Neuronal stem cell (in vitro differentiated cells): ENCODE measurements at regions not wholly inside any gene's neighbourhood (a gene's known extent, or its start where the extent isn't known, plus 50 kb on each side); places are given as distances from the start of the nearest gene placed in this dataset.

Source experiments
- DNase-seq: peaks from one replicate; pipeline ENCODE4 v3.0.0-alpha.2; 2013; ENCODE audit warnings: low spot score
- H2AFZ ChIP-seq: one replicate; pipeline ENCODE4 v1.6.1; 2013; ENCODE audit warnings: mild to moderate bottlenecking, low read length, inconsistent platforms
- H2AK5ac ChIP-seq: 2 replicates; pipeline ENCODE4 v1.6.1; 2013; ENCODE audit warnings: low read depth, mild to moderate bottlenecking, inconsistent platforms, low read length, moderate library complexity, mixed read lengths
- H2BK120ac ChIP-seq: 2 replicates; pipeline ENCODE4 v1.6.1; 2013; ENCODE audit warnings: low read depth, mild to moderate bottlenecking, inconsistent platforms, low read length, moderate library complexity, mixed read lengths
- H2BK12ac ChIP-seq: one replicate; pipeline ENCODE4 v1.6.1; 2013; ENCODE audit warnings: low read length, inconsistent platforms
- H2BK15ac ChIP-seq: 2 replicates; pipeline ENCODE4 v1.6.1; 2013; ENCODE audit warnings: mild to moderate bottlenecking, low read length, inconsistent platforms, mixed read lengths
- H2BK5ac ChIP-seq: one replicate; pipeline ENCODE4 v1.6.1; 2013; ENCODE audit warnings: inconsistent platforms, mild to moderate bottlenecking, low read length, moderate library complexity
- H3K14ac ChIP-seq: one replicate; pipeline ENCODE4 v1.6.1; 2013; ENCODE audit warnings: low read length, inconsistent platforms
- H3K18ac ChIP-seq: 2 replicates; pipeline ENCODE4 v1.6.1; 2013; ENCODE audit warnings: low read length, inconsistent platforms
- H3K23ac ChIP-seq: 2 replicates; pipeline ENCODE4 v1.6.1; 2013; ENCODE audit warnings: low read depth, mild to moderate bottlenecking, mixed read lengths, low read length, inconsistent platforms; ENCODE audit not compliant: poor library complexity
- H3K27ac ChIP-seq: replicated peaks from 3 replicates; pipeline ENCODE4 v1.5.1; 2013; ENCODE audit warnings: low read length, inconsistent platforms
- H3K27me3 ChIP-seq, 3 experiments: 2 replicates each; pipeline ENCODE4 v1.6.1; 2013; ENCODE audit warnings: low read length in 3 of 3, mild to moderate bottlenecking in 2 of 3, inconsistent platforms in 1 of 3, low read depth in 1 of 3, mixed read lengths in 1 of 3, moderate library complexity in 1 of 3; ENCODE audit not compliant: control insufficient read depth in 3 of 3, insufficient read depth in 3 of 3
- H3K36me3 ChIP-seq, 2 donors: replicated peaks in 1 of 2; 2 replicates each; pipeline ENCODE4 v1.6.1; 2013; ENCODE audit warnings: low read length in 2 of 2; ENCODE audit not compliant: control insufficient read depth in 2 of 2, insufficient read depth in 2 of 2
- H3K4ac ChIP-seq: 2 replicates; pipeline ENCODE4 v1.6.1; 2013; ENCODE audit warnings: inconsistent platforms, mild to moderate bottlenecking, low read length, moderate library complexity
- H3K4me1 ChIP-seq, 2 donors: 1 replicate in 1 of 2; 2 replicates in 1 of 2; pipeline ENCODE4 v1.6.1; 2013; ENCODE audit warnings: low read length in 2 of 2, low read depth in 1 of 2; ENCODE audit not compliant: control insufficient read depth in 2 of 2, insufficient read depth in 1 of 2
- H3K4me2 ChIP-seq: one replicate; pipeline ENCODE4 v1.6.1; 2013; ENCODE audit warnings: mild to moderate bottlenecking, low read length, inconsistent platforms; ENCODE audit not compliant: insufficient read depth, poor library complexity, severe bottlenecking
- H3K4me3 ChIP-seq, 2 donors: 2 replicates each; pipeline ENCODE4 v1.5.1; 2013; ENCODE audit warnings: low read length in 2 of 2, mild to moderate bottlenecking in 2 of 2, inconsistent platforms in 1 of 2, moderate library complexity in 1 of 2
- H3K79me1 ChIP-seq: one replicate; pipeline ENCODE4 v1.6.1; 2013; ENCODE audit warnings: low read depth, mild to moderate bottlenecking, inconsistent platforms, low read length, moderate library complexity
- H3K9ac ChIP-seq: one replicate; pipeline ENCODE4 v1.6.1; 2013; ENCODE audit warnings: mild to moderate bottlenecking, low read depth, low read length, inconsistent platforms; ENCODE audit not compliant: poor library complexity
- H3K9me3 ChIP-seq, 2 donors: replicated peaks in 1 of 2; 2 replicates each; pipeline versions ENCODE3 to v1.6.1; 2013; ENCODE audit warnings: low read length in 2 of 2, mild to moderate bottlenecking in 2 of 2, inconsistent platforms in 1 of 2, low read depth in 1 of 2, mixed read lengths in 1 of 2, moderate library complexity in 1 of 2; ENCODE audit not compliant: control insufficient read depth in 2 of 2, insufficient read depth in 1 of 2
- H4K8ac ChIP-seq: one replicate; pipeline ENCODE4 v1.6.1; 2013; ENCODE audit warnings: low read depth, mild to moderate bottlenecking, inconsistent platforms, low read length, moderate library complexity
- H4K91ac ChIP-seq: one replicate; pipeline ENCODE4 v1.6.1; 2013; ENCODE audit warnings: low read length, low read depth, mild to moderate bottlenecking, inconsistent platforms; ENCODE audit not compliant: poor library complexity
- WGBS, 2 donors: extraction: QIAGEN DNeasy Blood & Tissue Kit; methylation state at CpG; one replicate each; pipeline ENCODE4 v1.1.7; 2013; ENCODE audit warnings: missing lambda C conversion rate in 2 of 2, mixed read lengths in 1 of 2; ENCODE audit not compliant: insufficient read length in 2 of 2, insufficient replicate concordance in 1 of 2; ENCODE audit errors: extremely low coverage in 2 of 2; 5-methylcytosine and 5-hydroxymethylcytosine counted together

DNA sequence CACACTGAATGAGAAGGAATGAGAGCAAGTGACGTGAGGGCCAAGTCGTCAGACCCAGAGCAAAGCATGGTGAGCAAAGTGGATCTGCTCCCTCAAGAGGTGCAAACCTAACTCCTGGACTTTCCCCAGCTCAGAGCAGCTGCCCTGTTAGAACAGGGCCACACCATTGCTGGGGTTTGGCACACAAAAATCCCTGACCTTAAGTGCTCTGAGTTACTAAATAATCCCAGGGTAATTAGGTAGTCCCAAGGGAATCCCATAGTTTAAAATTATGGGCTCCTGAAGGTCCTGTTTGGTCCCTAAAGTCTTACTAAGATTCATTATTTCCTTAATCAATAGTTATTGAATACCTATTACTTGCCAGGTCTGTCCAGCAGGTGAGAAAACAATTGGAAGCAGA lies 165.1 kb upstream of the TNFAIP3 start:
- H4K91ac ChIP-seq: no peak overlapping the region
- no peak overlapping the region for H3K4ac ChIP-seq
- H3K9ac ChIP-seq: peak overlapping the region; percentile 57
- peaks cover 0 to 15% (median 0%) of the 10 kb centered on the region in 3 experiments for H3K27me3 ChIP-seq
- no peak overlapping the region for H2BK5ac ChIP-seq
- peaks cover 0 to 2% of the 10 kb centered on the region in 2 donors for H3K9me3 ChIP-seq
- H3K18ac ChIP-seq: no peak overlapping the region
- H3K27ac ChIP-seq: no peak overlapping the region
- H3K4me2 ChIP-seq: no peak overlapping the region
- no peaks in the 10 kb centered on the region for H3K36me3 ChIP-seq
- no peak overlapping the region for H2BK120ac ChIP-seq
- no peak for DNase-seq
- H3K14ac ChIP-seq: no peak overlapping the region
- no peak overlapping the region for H2BK12ac ChIP-seq
- peak overlapping the region; percentile 19 for H4K8ac ChIP-seq
- WGBS, 2 donors: no CpG with 5 or more reads among the region's 2 CpGs
- no peak overlapping the region for H2BK15ac ChIP-seq
- peaks cover 0 to 4% of the 10 kb centered on the region in 2 donors for H3K4me1 ChIP-seq
- H2AFZ ChIP-seq: no peak overlapping the region
- no peak overlapping the region for H2AK5ac ChIP-seq
- no peak overlapping the region for H3K23ac ChIP-seq
- no peaks in the 10 kb centered on the region for H3K79me1 ChIP-seq
- no peak overlapping the region for H3K4me3 ChIP-seq

DNA sequence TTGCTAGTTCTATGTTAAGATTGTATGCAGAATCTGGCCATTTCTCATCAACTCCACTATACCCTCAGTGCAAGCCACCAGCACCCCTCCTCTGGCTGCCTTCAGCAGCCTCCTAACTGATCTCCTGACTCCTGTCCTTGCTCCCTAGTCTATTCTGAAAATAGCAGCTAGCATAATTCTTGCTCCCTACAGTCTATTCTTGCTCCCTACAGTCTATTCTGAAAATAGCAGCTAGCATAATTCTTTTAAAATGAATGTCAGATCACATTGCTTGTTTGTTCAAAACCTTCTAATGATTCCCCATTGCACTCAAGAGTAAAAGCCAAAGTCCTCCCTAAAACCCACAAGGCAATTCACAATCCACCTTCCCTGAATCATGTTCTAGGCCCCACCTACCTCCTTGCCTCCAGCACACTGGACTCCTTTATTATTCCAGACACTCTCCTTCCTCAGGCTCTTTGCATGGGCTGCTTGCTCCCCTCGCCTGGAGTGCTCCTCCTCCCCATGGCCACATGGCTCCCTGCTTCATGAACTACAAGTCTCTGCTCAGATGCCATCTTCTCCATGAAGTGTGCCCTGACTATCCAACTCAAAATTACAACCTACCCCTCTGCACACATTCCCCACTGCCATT lies 164.2 kb upstream of the TNFAIP3 start:
- peaks cover 0 to 2% of the 10 kb centered on the region in 2 donors for H3K9me3 ChIP-seq
- no peak overlapping the region for H2BK15ac ChIP-seq
- no peaks in the 10 kb centered on the region for H3K36me3 ChIP-seq
- H3K23ac ChIP-seq: no peak overlapping the region
- H2BK5ac ChIP-seq: no peak overlapping the region
- H2AFZ ChIP-seq: no peak overlapping the region
- no peak overlapping the region for H4K91ac ChIP-seq
- H3K9ac ChIP-seq: no peak overlapping the region
- H3K4ac ChIP-seq: no peak overlapping the region
- H3K79me1 ChIP-seq: no peaks in the 10 kb centered on the region
- H4K8ac ChIP-seq: no peak overlapping the region
- H2BK12ac ChIP-seq: no peak overlapping the region
- no peak overlapping the region for H3K27ac ChIP-seq
- no peak overlapping the region for H2BK120ac ChIP-seq
- DNase-seq: no peak
- H3K27me3 ChIP-seq: peaks cover 0 to 17% (median 0%) of the 10 kb centered on the region in 3 experiments
- H3K4me3 ChIP-seq: peak overlapping the region in 1 of 2 donors; percentile 14
- H3K4me1 ChIP-seq: no peaks in the 10 kb centered on the region
- H3K4me2 ChIP-seq: no peak overlapping the region
- no peak overlapping the region for H3K18ac ChIP-seq
- WGBS, 2 donors: no CpG with 5 or more reads among the region's 1 CpG
- no peak overlapping the region for H2AK5ac ChIP-seq
- no peak overlapping the region for H3K14ac ChIP-seq

DNA sequence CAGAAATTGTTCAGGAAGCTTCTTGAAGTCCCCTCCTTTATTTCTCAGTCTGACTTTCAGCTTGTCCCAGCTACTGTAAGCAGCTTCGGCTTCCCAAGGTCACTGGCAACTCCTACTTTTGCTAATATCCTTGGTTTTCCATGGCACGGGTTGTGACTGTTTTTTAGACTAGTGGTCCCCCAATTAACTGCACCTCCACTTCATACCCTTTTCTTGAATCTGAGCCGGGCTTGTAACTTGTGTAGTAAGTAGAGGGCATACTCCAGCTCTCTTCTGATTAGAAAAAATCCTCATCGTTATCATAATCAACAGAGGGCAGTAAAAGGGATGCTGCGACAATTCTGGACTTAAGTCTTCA lies 162.3 kb upstream of the TNFAIP3 start:
- Histone ChIP-seq H3K14ac (no peak overlapping the region), H3K4me1 (no peaks in the 10 kb centered on the region), H4K91ac (no peak overlapping the region), H4K8ac (no peak overlapping the region), H3K9ac (no peak overlapping the region), H2AFZ (no peak overlapping the region), H2AK5ac (no peak overlapping the region), H3K4me3 (no peak overlapping the region), H2BK5ac (no peak overlapping the region), H3K9me3 (peaks cover 0 to 3% of the 10 kb centered on the region in 2 donors), H2BK12ac (no peak overlapping the region), H3K18ac (no peak overlapping the region), H3K79me1 (no peaks in the 10 kb centered on the region), H3K23ac (no peak overlapping the region), H3K36me3 (no peaks in the 10 kb centered on the region), H3K27me3 (peaks cover 0 to 17% (median 0%) of the 10 kb centered on the region in 3 experiments), H2BK120ac (no peak overlapping the region), H3K27ac (no peak overlapping the region), H3K4ac (no peak overlapping the region), H3K4me2 (no peak overlapping the region), H2BK15ac (no peak overlapping the region)
- no peak for DNase-seq
- no CpG with 5 or more reads among the region's 5 CpGs for WGBS, 2 donors

DNA sequence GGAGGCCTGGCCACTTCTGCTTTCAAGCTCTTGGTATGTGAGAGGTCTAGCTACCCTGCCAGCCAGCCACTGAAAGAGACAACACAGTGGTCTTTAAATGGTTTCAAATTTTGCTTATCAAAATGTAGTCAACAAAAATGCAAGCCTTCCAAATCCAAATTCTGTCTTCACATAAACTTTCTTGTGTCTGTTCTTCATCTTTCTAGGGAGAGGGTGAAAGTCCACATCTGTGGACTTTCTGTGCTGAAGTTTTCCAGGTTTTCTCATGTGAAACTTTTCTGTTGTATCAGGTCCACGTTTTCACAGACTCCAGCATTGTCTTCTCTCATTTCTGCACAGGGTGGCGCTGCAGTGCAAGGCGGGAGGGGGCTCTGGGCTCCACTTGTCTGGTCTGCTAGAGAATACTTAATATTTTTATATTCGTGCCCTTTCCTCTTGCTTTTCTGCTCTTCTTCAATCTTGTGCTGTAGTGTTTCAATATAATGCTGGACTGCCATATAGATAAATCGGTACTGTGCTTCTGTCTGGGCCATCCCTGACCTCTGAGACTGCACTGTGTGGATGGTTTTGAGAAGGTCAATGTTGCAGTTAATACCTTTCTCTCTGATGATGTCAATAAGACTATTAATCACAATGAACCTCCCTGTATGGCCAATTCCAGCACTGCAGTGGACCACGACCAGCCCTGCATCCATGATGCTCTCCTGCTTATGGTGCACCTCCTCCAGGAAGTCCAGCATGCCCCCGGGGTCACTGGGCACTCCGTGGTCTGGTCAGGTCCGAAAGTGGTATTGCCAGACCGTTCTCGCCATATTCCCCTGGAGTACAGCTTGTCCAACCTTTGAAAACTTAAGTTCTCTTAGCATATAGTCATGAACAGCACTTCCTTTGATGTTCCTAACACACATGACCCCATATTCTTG lies 161.6 kb upstream of the TNFAIP3 start:
- Histone ChIP-seq H2AFZ (no peak overlapping the region), H3K79me1 (no peaks in the 10 kb centered on the region), H3K4me3 (no peak overlapping the region), H3K27ac (no peak overlapping the region), H3K4me2 (no peak overlapping the region), H2BK120ac (no peak overlapping the region), H3K14ac (no peak overlapping the region), H4K8ac (no peak overlapping the region), H2AK5ac (no peak overlapping the region), H2BK5ac (no peak overlapping the region), H3K23ac (no peak overlapping the region), H2BK15ac (no peak overlapping the region), H3K9me3 (peaks cover 0 to 3% of the 10 kb centered on the region in 2 donors), H3K4me1 (no peaks in the 10 kb centered on the region), H3K36me3 (no peaks in the 10 kb centered on the region), H2BK12ac (no peak overlapping the region), H4K91ac (no peak overlapping the region), H3K18ac (no peak overlapping the region), H3K27me3 (peaks cover 0 to 17% (median 0%) of the 10 kb centered on the region in 3 experiments), H3K9ac (no peak overlapping the region), H3K4ac (no peak overlapping the region)
- WGBS, 2 donors: no CpG with 5 or more reads among the region's 11 CpGs
- peak; percentile 33 for DNase-seq
